Activated T-helper 9 cell treated with anti-CD3 and anti-CD28 coated beads, Interleukin-2, amount 50 U/mL, for 16 hours (primary cell): ENCODE measurements at regions not wholly inside any gene's neighbourhood (a gene's known extent, or its start where the extent isn't known, plus 50 kb on each side); places are given as distances from the start of the nearest gene placed in this dataset.
"Not testable (repeated sequence)": the region's sequence is repeated elsewhere in the genome, so short reads cannot be mapped to it uniquely, and the experiment has no call there.

Experiments used
- DNase-seq: peaks from one replicate; pipeline ENCODE4 v3.0.0-alpha.2; 2020; ENCODE audit warnings: low read depth

DNA sequence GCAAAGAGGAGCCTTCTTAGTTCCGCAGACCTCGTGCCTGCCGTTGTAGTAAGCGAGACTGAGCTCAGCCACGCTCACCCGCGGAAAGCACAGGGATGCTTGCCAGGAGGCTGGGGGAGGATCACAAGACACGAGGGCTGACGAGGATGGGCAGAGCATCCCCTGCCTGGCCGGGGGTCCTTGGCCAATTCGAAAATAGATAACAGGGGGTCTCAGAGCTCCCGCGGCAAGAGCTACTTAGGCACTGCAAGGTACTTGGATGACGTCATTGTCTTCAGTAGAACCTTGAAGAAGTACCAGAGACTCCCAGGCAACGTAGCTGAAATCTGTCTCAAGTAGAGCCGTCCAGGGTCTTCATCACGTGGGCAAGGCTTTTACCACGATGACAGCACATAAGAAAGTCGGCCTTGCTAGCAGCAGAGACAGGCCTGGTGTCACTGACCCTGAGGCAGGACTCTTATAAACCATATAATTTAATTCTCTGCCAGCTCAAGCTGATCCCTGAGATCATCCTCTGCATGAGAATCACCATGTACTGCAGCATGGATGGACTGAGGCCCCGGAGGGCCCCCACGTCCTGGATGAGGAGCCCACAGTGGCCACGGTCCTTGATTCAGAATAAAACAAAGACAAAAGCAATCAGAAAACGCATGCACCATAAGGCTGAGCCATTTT is 81.9 kb downstream of the TMEM18 start:
- DNase-seq, result no peak

DNA sequence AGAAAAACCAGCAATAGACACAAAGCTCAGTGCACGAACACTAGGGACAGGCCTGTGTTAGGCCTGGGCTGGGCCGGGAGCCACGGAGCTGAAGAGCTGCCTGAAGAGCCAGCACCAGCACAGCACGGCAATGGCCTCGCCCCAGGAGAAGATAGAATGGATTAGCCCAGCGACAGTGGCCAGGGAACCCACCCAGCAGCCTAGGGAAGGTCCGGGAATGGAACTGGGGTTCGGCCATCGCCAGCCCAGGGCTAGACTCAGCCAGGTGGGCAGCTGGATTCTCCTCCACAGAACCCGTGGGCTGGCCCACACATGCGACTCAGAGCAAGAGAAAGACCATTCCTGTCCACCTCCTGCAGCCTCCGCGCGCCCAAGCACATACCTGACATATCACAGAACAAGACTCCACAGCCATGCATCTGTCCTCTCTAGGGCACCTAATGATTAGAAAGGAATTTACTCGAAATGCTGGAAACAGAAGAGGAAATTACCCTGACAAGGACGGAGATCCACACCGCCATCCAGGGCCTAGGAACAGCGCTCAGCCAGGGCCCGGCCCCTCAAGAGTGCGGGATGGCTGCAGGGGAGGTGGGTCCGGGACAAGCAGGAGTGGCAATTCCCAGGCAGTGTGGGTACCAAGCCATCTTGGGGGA is 82.8 kb downstream of the TMEM18 start:
- DNase-seq, result no peak

DNA sequence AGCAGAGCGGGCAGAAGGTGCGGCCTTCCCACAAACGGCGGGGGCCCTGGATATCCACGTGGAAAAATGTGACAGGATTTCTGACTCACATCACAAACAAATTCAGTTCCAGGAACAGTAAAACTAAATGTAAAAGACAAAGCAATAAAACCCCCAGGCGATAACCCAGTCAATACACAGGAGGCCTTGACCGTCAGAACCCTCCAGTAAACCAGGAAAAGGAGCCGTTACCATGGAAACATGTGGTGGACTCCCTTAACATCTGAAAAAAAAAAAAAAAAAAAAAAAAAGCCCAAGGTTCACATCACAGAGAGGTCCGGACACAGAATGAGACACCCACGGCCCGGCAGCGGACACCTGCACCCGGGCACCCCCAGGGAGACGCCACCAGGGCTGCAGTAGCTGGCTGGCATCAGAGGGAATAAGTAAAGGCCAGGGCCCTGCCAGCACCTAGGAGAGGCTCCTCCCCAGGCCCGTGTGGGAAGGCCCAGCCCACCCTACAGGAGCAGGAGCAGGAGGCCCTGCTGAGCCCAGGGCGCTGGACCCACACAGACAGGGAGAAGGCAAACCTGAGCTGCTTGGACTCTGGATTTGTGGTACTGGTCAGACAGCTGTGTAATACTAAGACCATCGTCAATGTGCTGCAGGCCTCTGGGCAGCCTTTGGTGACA is 83.7 kb downstream of the TMEM18 start:
- DNase-seq, result no peak

DNA sequence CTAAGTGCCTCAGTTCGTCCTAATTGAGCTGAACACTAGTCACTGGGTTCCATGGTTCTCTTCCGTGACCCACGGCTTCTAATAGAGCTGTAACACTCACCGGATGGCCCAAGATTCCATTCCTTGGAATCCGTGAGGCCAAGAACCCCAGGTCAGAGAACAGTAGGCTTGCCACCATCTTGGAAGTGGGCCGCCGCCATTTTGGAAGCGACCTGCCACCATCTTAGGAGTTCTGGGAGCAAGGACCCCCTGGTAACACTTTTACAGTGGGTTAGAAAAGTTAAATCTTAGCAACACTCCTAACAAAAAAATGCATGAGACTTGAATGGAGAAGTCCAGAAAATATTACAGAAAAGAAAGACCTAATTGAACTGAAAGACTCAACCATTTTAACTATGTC is 84.5 kb downstream of the TMEM18 start:
- DNase-seq, result no peak

DNA sequence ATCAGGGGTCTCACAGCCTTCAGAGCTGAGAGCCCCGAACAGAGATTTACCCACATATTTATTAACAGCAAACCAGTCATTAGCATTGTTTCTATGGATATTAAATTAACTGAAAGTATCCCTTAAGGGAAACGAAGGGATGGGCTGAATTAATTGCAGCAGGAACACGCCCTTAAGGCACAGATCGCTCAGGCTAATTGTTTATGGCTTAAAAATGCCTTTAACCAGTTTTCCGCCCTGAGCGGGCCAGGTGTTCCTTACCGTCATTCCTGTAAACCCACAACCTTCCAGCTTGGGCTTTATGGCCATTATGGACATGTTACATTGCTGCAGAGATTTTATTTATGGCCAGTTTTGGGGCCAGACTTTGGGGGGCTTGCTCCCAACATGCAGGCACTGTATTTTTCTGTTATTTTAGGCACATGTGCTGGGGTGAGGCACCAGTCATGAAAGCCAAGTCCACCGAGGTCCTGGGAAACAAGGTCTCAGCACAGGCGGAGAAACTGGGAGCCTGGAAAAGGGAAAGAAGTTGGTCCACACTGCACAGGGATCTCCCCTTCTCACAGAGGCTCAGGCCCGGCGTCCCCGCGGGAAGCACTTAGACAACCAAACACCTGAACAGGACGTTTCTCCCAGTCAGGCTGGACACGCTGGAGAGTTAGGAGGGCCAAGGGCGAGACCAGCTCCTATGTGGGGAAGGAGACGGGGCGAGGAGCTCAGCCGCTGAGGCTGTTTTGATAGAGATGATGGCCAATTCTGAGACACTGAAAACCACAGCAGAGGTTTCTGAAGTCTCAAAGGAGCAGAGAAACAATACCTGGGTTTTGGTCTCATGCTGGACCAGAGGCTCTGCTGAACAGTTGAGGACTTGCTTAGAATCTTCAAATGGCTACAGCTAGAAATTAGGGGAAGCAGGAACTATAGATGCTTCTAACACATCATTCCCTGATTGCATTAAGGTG is 86.7 kb downstream of the TMEM18 start:
- DNase-seq, result no peak

DNA sequence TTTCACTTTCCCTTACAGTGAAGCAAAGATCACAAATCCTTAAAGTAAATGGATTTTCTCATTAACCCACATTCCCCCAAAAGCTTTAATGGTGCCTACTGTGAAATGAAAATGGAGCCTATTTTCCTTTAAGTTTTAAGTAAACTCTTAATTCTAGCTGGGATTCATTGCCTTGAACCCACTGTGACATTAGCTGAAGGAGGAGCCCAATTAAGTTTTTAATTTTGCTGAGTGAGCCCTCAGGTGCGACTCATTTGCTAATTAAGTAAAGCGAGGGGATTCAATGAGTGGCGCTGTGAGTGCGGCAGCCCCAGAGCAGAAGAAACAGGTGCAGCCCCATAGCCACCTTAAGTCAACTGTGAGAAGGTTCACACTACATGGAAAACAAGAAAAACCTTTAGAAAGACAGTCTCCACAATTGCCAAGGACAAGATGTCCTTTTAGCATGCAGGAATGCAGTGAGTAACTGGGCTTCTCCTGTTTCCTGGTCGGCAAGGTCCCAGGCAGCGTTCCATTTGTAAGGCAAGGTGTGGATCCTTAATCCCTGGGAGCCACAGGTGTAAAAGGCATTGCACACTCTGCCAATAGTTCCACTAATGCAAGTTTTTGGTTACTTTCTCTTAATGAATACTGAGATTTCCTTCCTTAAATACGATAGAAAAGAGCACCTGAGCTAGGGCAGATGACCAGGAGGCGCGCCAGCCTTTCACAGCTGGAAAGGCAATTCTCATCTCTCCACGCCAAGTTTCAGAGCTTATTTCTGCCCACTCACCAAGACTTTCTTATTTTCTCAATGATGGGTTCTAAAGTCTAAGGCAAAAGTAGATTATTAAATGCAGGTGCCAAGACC is 87.7 kb downstream of the TMEM18 start:
- DNase-seq, result no peak

DNA sequence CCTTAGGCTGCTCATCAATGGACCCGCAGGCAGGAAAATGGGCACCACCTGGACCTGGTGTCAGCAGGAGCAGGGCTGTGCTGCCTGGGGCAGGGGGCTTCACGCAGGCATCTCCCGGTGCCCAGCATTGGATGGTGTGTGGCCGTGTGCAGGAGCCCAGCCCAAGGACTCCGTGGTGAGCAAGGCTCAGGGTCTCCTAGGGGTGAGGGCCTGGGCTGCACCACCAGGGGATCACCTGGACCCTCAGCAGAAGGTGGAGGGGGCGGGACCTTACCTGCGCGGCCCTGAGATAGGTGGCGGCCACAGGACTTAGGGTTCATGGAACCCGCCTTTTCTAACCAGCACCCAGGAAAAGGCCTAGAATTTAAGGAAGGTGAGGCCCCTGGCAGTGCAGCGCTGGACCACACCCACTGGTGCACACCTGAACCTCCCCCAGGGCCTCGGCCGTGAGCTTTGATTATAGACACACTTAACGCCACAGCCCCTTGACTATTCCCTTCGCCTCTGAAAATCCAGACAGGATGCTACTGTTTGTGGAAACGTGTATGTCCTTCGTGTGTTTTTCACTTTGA is 89.0 kb downstream of the TMEM18 start:
- DNase-seq, result no peak

DNA sequence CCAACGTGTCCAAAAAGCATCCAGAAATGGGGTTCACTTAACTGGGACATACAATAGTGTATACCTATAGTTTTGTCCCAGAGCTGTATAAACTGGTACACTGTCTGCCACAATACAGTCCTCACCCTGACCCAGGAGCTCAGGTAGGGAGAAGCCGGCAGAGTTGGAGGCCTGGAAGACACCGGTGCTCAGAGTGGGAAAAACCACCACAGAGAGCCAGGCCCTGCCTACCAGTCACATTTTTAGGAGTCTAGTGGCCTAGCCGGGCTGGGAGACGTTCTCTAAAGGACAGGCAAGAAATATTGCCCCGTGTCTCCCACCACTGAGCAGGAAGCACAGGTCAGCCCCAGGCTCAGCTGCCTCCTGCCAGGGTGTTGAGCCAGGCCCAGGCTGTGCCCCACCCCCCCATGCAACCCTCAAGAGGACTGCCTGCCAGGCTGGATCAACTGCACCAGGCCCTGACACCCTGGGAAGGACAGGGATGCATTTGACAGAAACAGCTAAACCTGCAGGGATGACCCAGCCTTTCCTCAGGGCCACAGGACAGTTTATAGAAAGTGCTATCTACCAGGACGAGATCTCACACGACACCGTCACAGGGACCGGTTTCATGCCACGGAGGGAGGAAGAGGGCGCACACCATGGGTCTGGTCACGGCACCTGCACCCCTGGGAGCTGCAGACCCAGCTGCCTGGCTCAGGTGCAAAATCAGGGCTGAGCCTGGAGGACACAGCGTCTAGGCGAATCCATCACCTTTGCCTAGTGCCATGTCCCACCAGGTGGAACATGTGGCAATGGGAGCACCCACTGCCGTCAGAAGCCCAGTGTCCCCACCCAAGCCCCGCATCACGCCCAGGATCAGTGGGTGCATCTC is 89.9 kb downstream of the TMEM18 start:
- DNase-seq, result no peak

DNA sequence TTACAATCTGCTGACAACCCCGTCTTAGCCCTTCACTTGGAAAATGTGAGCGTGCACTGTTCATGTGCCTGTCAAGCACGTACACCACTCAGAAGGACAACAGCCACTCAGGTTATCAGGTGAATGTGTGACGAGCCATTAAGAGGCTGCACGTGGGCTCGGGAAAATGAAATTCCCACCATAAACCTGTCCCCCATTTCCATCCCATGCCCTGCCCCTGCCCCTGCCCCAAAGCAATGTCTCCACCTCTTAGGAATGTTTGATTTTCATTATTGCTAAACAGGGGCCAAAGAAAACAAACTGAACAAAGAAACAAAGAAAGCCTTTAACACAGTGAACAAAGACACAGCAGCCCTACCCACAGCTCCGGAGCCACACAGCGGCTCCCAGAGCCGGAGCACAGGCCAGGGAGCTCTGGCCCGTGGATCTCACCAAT is 90.5 kb downstream of the TMEM18 start:
- DNase-seq, result no peak

DNA sequence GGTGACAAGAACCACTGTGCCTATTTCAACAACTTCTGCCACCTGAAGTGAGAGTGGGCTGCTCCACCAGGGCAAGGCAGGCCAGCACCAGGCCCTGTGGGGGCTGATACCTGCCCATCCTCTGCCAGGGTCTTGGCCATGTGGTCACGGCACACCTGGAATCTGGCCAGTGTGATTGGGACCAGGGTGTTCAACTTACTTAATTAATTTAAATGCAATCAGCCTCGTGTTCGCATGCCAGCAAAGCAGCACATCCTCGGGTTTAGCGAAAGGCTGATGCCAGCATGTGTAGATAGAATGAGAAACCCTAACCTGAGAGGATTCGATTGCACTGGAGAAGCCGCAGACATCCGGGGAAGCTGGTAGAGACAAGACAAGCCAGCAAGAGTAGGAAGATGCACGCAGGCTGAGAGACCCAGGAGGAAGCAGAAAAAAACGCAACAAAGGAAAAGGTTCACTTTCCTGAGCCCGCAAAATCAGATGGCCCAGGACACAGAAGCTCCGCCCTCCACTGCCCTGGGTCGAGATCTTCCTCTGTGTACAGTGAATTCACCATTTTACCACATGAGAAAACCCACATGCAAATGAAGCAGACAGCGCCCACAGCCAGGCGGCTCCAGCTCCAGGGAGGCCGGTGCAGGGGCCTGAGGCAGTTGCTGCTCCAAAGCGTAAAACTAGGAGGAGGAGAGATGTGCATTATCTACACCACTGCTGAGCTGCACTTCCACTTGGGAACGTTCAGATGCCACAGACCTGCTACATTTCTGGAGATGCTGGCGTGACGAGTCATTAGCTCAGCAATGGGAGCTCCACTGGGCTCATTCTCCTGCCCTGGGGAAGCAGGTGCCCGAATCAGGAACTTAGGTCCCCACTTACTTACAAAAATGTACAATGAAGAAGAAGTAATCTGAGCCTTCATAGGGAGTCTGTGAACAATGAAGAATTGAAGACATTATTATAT is 92.1 kb downstream of the TMEM18 start:
- DNase-seq, result peak; percentile 13

DNA sequence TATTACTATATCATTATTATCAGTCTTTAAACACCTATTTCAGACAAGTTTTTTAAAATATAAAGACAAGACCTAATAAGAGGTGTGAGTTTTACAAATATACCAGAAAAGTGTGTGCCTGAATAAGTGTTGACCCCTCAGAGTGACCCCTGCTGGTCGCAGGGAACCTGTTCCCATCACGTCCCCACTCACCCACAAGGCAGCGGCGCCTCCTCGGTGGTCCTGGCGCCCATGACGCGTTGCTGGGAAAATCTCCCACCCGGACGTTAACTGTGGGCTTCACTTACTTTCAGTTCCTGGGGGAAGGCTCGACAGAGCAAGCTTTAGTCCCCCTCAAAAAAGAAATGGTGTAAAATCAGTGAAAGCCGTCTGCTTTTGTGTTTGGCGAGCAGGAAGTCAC is 93.5 kb downstream of the TMEM18 start:
- no peak for DNase-seq

DNA sequence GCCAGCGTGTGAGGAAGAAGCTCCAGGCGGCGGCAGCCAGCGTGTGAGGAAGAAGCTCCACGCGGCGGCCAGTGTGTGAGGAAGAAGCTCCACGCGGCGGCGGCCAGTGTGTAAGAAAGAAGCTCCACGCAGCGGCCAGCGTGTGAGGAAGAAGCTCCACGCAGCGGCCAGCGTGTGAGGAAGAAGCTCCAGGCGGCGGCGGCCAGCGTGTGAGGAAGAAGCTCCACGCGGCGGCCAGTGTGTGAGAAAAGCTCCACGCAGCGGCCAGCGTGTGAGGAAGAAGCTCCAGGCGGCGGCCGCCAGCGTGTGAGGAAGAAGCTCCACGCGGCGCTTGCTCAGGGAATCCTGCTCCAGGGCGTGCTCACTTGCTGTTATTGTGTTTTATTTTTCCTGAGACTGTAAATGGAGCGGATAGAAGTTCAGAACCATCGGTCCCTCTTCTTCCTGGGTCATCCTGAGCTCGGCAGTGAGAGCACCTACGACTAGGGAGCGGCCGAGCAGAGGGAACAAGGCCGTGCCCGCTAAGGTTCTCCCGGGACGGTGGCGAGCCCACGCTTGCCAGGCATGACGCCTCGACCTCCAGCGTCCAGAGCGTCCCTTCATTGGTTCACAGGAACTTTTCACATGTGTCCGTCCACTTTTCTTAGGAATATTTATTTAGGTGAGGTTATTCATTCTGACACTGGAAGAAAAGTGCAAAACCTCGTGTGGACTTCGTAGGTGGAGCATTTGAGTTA is 94.2 kb downstream of the TMEM18 start:
- DNase-seq, result no peak

DNA sequence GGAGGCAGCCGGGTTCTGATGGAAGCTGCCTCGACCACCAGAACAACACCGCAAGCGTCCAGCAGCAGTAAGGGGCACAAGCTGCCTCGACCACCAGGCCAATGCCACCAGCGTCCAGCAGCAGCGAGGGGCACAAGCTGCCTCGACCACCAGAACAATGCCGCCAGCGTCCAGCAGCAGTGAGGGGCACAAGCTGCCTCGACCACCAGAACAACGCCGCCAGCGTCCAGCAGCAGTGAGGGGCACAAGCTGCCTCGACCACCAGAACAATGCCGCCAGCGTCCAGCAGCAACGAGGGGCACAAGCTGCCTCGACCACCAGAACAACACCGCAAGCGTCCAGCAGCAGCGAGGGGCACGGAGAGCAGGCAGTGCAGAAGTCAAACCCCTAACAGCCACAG is 94.9 kb downstream of the TMEM18 start:
- not testable (repeated sequence) for DNase-seq

DNA sequence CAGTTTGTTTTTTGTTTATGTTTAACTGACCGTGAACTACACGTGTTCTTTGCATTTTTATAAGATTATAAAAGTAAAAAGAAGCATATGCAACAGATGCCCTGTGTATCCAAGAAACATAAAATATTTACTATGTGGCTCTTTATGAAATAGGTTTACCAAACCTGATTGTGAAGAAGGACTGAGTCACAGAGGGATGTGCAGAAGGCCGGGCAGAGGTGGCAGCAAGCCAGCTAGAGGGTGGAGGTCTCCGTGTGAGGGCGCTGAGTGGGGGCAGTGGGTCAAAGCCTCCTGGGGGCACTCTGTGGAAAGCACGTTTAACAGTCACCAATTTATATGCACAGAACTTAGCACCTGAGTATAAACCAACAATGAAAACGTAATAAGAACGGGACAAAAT is 97.2 kb downstream of the TMEM18 start:
- DNase-seq, result no peak

DNA sequence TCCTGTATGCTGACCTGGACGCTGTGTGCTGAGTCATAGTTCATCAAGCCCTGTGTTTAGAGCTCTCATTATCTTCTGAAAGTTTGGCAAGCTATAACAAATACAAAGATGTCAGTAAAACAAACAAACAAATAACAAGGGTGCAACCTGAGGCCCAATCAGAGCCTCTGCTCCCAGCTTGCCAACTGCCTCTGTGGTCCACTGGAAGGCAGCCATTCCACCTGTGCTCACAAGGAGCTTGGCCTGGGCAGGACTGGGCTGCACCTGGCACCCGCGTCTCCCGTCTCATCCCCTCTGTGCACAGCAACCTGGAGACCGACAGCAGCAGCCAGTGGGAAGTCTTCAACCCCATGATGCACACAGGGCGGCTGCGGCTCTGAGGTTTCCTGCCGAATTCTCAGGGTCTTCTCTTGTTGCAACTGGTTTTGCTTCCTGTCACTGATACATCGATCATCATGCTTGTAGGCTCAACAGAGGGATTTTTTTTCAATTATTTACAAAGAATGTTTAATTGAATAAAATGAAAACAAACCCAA is 97.8 kb downstream of the TMEM18 start:
- no peak for DNase-seq

DNA sequence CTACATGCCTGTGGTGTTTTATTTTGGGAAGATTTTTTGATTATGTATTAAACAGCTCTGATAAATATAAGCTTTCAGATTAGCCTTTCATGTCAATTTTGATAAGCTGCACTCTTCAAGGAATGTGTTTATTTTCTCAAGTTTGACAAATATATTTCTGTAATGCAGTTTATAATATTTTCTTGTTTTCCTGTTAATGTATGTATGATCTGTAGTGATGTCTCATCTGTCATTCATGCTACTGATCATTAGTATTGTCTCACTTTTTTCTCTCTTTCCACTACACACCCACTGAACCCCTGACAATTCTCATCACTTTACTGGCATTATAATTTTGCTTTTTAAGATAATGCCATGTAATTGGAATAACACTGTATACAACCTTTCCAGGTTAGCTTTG is 100.9 kb downstream of the TMEM18 start:
- no peak for DNase-seq

DNA sequence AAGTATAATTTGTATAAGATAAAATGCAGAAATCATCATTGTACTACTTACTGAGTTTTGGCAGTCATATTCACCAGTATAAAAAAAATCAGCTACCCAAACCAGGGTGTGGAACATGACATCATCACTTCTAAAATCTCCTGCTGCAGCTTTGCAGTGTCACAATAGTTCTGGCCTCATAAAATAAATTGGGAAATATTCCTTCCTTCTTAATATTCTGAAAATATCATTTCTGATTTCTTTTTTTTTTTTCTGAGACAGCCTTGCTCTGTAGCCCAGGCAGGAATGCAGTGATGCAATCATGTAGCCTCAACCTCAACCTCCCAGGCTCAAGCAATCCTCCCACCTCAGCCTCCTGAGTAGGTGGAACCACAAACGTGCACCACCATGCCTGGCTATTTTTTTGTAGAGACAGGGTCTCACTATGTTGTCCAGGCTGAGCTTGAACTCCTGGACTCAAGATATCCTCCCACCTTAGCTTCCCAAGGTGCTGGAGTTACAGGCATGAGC is 101.4 kb downstream of the TMEM18 start:
- DNase-seq, result no peak
